ENCODE measurements at regions not wholly inside any gene's neighbourhood (a gene's known extent, or its start where the extent isn't known, plus 50 kb on each side); places are given as distances from the start of the nearest gene placed in this dataset.
"Not testable (repeated sequence)": the region's sequence is repeated elsewhere in the genome, so short reads cannot be mapped to it uniquely, and the experiment has no call there.

- no peak for DNase-seq
These were observed 957.1 kb downstream of the SORCS3 start for GRCh38 chr10:105598207-105598606.

- no peak for DNase-seq
These were observed 956.2 kb downstream of the SORCS3 start for GRCh38 chr10:105597312-105597711.

GRCh38 chr10:105596749-105597148, 955.7 kb downstream of the SORCS3 start:
- no peak for DNase-seq

- no peak for DNase-seq
These were observed 953.2 kb downstream of the SORCS3 start for GRCh38 chr10:105594296-105594695.

GRCh38 chr10:105592468-105592867, 951.4 kb downstream of the SORCS3 start:
- DNase-seq = no peak

GRCh38 chr10:105586451-105587098, 945.5 kb downstream of the SORCS3 start:
- peak; percentile 5 for DNase-seq

GRCh38 chr10:105585753-105586152, 944.7 kb downstream of the SORCS3 start:
- no peak for DNase-seq

GRCh38 chr10:105585171-105585570, 944.1 kb downstream of the SORCS3 start:
- DNase-seq = no peak

- DNase-seq = no peak
These were observed 938.0 kb downstream of the SORCS3 start for GRCh38 chr10:105579112-105579511.

- no peak for DNase-seq
These were observed 936.9 kb downstream of the SORCS3 start for GRCh38 chr10:105577865-105578607.

GRCh38 chr10:105559333-105560097, 918.4 kb downstream of the SORCS3 start:
- no peak for DNase-seq

GRCh38 chr10:105550453-105550852, 909.4 kb downstream of the SORCS3 start:
- DNase-seq = not testable (repeated sequence)

- DNase-seq = no peak
These were observed 908.6 kb downstream of the SORCS3 start for GRCh38 chr10:105549731-105550130.

GRCh38 chr10:105545101-105545500, 904.0 kb downstream of the SORCS3 start:
- DNase-seq = no peak

GRCh38 chr10:105540381-105540780, 899.3 kb downstream of the SORCS3 start:
- DNase-seq = no peak

- DNase-seq = no peak
These were observed 897.8 kb downstream of the SORCS3 start for GRCh38 chr10:105538874-105539273.

GRCh38 chr10:105535478-105535877, 894.4 kb downstream of the SORCS3 start:
- no peak for DNase-seq

- DNase-seq = no peak
These were observed 893.0 kb downstream of the SORCS3 start for GRCh38 chr10:105534086-105534485.

GRCh38 chr10:105516511-105516910, 875.4 kb downstream of the SORCS3 start:
- no peak for DNase-seq

GRCh38 chr10:105514106-105514505, 873.0 kb downstream of the SORCS3 start:
- DNase-seq = no peak

GRCh38 chr10:105509517-105509916, 868.4 kb downstream of the SORCS3 start:
- DNase-seq = no peak

- no peak for DNase-seq
These were observed 865.2 kb downstream of the SORCS3 start for GRCh38 chr10:105506262-105506661.

- no peak for DNase-seq
These were observed 862.6 kb downstream of the SORCS3 start for GRCh38 chr10:105503714-105504113.

GRCh38 chr10:105502058-105502457, 861.0 kb downstream of the SORCS3 start:
- no peak for DNase-seq

Measured in activated CD4-positive, alpha-beta T cell treated with anti-CD3 and anti-CD28 coated beads, Interleukin-2, amount 50 U/mL, for 16 hours (primary cell).